ENCODE measurements at regions not wholly inside any gene's neighbourhood (a gene's known extent, or its start where the extent isn't known, plus 50 kb on each side); places are given as distances from the start of the nearest gene placed in this dataset.
"Not testable (repeated sequence)": the region's sequence is repeated elsewhere in the genome, so short reads cannot be mapped to it uniquely, and the experiment has no call there.

- DNase-seq (ENCODE audit: low spot score); H3K27ac ChIP-seq; H3K4me3 ChIP-seq: not testable (repeated sequence)
Observed at GRCh38 chr4:142897518-142897917, 51.4 kb upstream of the INPP4B start.

- Histone ChIP-seq H3K27ac (no peak overlapping the region), H3K4me3 (no peak overlapping the region)
- DNase-seq (ENCODE audit: low spot score): no peak
- no peak for TF ChIP-seq CTCF (IDR thresholded peaks at IDR 0.05)
Observed at GRCh38 chr4:142900622-142901021, 54.5 kb upstream of the INPP4B start.

GRCh38 chr4:142901166-142901662 lies 55.1 kb upstream of the INPP4B start:
- no peak overlapping the region for H3K4me3 ChIP-seq
- H3K27ac ChIP-seq: no peak overlapping the region
- DNase-seq (ENCODE audit: low spot score): no peak
- TF ChIP-seq CTCF (IDR thresholded peaks at IDR 0.05): no peak

- DNase-seq (ENCODE audit: low spot score); H3K4me3 ChIP-seq; H3K27ac ChIP-seq: not testable (repeated sequence)
Observed at GRCh38 chr4:142903617-142904016, 57.5 kb upstream of the INPP4B start.

- no peak for DNase-seq (ENCODE audit: low spot score)
- no peak for TF ChIP-seq CTCF (IDR thresholded peaks at IDR 0.05)
- H3K27ac ChIP-seq: no peak overlapping the region
- H3K4me3 ChIP-seq: no peak overlapping the region
Observed at GRCh38 chr4:142909908-142910307, 63.8 kb upstream of the INPP4B start.

- DNase-seq (ENCODE audit: low spot score): no peak
- Histone ChIP-seq H3K4me3 (no peak overlapping the region), H3K27ac (no peak overlapping the region)
- no peak for TF ChIP-seq CTCF (IDR thresholded peaks at IDR 0.05)
Observed at GRCh38 chr4:142913034-142913433, 66.9 kb upstream of the INPP4B start.

- no peak for DNase-seq (ENCODE audit: low spot score)
- Histone ChIP-seq H3K27ac (no peak overlapping the region), H3K4me3 (no peak overlapping the region)
- TF ChIP-seq CTCF (IDR thresholded peaks at IDR 0.05): no peak
Observed at GRCh38 chr4:142913461-142914030, 67.4 kb upstream of the INPP4B start.

GRCh38 chr4:142917678-142918077 lies 71.6 kb upstream of the INPP4B start:
- DNase-seq (ENCODE audit: low spot score): no peak
- TF ChIP-seq CTCF (IDR thresholded peaks at IDR 0.05): no peak
- Histone ChIP-seq H3K27ac (no peak overlapping the region), H3K4me3 (no peak overlapping the region)

Data from coronary artery (tissue), 2 donors.